ENCODE measurements at regions not wholly inside any gene's neighbourhood (a gene's known extent, or its start where the extent isn't known, plus 50 kb on each side); places are given as distances from the start of the nearest gene placed in this dataset.

DNA sequence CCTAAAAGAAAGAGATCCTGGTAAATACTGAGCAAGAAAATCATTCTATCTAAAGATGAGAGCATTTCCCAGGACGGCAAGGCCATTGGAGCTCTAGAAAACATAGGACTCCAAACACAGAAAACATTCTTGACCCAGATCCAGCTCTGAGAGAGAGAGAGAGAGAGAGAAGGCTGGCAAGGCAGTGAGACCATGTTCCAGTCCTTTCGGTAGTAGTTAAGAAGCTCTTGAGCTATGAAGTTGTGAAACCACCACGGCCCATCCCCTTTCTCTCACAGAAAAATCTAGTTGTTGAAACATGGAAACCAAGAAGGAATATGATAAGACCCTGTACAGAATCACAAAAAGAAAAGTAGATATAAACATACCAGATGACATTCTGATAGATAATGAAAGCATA, 212.4 kb upstream of the NPSR1 start:
- in situ Hi-C loops (cut with MboI) = no loop called here
- TF ChIP-seq, protein P1, sequence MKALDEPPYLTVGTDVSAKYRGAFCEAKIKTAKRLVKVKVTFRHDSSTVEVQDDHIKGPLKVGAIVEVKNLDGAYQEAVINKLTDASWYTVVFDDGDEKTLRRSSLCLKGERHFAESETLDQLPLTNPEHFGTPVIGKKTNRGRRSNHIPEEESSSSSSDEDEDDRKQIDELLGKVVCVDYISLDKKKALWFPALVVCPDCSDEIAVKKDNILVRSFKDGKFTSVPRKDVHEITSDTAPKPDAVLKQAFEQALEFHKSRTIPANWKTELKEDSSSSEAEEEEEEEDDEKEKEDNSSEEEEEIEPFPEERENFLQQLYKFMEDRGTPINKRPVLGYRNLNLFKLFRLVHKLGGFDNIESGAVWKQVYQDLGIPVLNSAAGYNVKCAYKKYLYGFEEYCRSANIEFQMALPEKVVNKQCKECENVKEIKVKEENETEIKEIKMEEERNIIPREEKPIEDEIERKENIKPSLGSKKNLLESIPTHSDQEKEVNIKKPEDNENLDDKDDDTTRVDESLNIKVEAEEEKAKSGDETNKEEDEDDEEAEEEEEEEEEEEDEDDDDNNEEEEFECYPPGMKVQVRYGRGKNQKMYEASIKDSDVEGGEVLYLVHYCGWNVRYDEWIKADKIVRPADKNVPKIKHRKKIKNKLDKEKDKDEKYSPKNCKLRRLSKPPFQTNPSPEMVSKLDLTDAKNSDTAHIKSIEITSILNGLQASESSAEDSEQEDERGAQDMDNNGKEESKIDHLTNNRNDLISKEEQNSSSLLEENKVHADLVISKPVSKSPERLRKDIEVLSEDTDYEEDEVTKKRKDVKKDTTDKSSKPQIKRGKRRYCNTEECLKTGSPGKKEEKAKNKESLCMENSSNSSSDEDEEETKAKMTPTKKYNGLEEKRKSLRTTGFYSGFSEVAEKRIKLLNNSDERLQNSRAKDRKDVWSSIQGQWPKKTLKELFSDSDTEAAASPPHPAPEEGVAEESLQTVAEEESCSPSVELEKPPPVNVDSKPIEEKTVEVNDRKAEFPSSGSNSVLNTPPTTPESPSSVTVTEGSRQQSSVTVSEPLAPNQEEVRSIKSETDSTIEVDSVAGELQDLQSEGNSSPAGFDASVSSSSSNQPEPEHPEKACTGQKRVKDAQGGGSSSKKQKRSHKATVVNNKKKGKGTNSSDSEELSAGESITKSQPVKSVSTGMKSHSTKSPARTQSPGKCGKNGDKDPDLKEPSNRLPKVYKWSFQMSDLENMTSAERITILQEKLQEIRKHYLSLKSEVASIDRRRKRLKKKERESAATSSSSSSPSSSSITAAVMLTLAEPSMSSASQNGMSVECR (CRISPR knock-in tag; IDR thresholded peaks at IDR 0.05) = no peak
- TF ChIP-seq GABPB2 (CRISPR knock-in tag; conservative IDR thresholded peaks at IDR 0.05) = no peak
- no peak for TF ChIP-seq ZNF79 (CRISPR knock-in tag; IDR thresholded peaks at IDR 0.05; ENCODE audit: low read depth)
- TF ChIP-seq ZNF780A (CRISPR knock-in tag; IDR thresholded peaks at IDR 0.05) = no peak
- TF ChIP-seq SMAD2 (IDR thresholded peaks at IDR 0.05; ENCODE audit: low read depth, low read length) = no peak
- TF ChIP-seq, protein P2, sequence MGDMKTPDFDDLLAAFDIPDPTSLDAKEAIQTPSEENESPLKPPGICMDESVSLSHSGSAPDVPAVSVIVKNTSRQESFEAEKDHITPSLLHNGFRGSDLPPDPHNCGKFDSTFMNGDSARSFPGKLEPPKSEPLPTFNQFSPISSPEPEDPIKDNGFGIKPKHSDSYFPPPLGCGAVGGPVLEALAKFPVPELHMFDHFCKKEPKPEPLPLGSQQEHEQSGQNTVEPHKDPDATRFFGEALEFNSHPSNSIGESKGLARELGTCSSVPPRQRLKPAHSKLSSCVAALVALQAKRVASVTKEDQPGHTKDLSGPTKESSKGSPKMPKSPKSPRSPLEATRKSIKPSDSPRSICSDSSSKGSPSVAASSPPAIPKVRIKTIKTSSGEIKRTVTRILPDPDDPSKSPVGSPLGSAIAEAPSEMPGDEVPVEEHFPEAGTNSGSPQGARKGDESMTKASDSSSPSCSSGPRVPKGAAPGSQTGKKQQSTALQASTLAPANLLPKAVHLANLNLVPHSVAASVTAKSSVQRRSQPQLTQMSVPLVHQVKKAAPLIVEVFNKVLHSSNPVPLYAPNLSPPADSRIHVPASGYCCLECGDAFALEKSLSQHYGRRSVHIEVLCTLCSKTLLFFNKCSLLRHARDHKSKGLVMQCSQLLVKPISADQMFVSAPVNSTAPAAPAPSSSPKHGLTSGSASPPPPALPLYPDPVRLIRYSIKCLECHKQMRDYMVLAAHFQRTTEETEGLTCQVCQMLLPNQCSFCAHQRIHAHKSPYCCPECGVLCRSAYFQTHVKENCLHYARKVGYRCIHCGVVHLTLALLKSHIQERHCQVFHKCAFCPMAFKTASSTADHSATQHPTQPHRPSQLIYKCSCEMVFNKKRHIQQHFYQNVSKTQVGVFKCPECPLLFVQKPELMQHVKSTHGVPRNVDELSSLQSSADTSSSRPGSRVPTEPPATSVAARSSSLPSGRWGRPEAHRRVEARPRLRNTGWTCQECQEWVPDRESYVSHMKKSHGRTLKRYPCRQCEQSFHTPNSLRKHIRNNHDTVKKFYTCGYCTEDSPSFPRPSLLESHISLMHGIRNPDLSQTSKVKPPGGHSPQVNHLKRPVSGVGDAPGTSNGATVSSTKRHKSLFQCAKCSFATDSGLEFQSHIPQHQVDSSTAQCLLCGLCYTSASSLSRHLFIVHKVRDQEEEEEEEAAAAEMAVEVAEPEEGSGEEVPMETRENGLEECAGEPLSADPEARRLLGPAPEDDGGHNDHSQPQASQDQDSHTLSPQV (IDR thresholded peaks at IDR 0.05) = no peak
- TF ChIP-seq ARID1B (IDR thresholded peaks at IDR 0.05) = no peak
- no peak for TF ChIP-seq BDP1 (IDR thresholded peaks at IDR 0.05; ENCODE audit: insufficient read depth, insufficient read length)
- no peak for TF ChIP-seq NFIX (CRISPR knock-in tag; IDR thresholded peaks at IDR 0.05; ENCODE audit: low read depth)
- no peak for TF ChIP-seq ZNF165 (CRISPR knock-in tag; IDR thresholded peaks at IDR 0.05; ENCODE audit: borderline replicate concordance)
- no peak for TF ChIP-seq CHD2 (IDR thresholded peaks at IDR 0.05; ENCODE audit: low read depth, low read length)
- TF ChIP-seq, protein P3, sequence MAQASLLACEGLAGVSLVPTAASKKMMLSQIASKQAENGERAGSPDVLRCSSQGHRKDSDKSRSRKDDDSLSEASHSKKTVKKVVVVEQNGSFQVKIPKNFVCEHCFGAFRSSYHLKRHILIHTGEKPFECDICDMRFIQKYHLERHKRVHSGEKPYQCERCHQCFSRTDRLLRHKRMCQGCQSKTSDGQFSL (CRISPR knock-in tag; IDR thresholded peaks at IDR 0.05) = no peak
- TF ChIP-seq, protein P3 (tag; IDR thresholded peaks at IDR 0.05) = no peak

More for the DNA sequence above, 212.4 kb upstream of the NPSR1 start:
- POLR2A ChIA-PET = no interaction called here
- Histone ChIP-seq H2AFZ (ENCODE audit: low read depth, low read length) (no peak overlapping the region), H3K4me3 (no peak overlapping the region), H3K27ac (ENCODE audit: extremely low read depth, low read depth, low read length) (no peak overlapping the region), H4K20me1 (replicated peaks; ENCODE audit: control insufficient read depth, insufficient read depth, low read length) (no peaks in the 10 kb centered on the region), H3K4me1 (replicated peaks in 1 of 2; ENCODE audit: control insufficient read depth in 2 of 2, insufficient read depth in 2 of 2, low read length in 2 of 2) (no peaks in the 10 kb centered on the region), H3K9me1 (ENCODE audit: control insufficient read depth, insufficient read depth, low read length) (no peaks in the 10 kb centered on the region), H3K9me3 (replicated peaks; ENCODE audit: control insufficient read depth, insufficient read depth, low read depth, low read length) (no peaks in the 10 kb centered on the region), H3K4me2 (ENCODE audit: insufficient read depth, low read length) (no peak overlapping the region), H3K27me3 (ENCODE audit: control insufficient read depth in 2 of 2, insufficient read depth in 2 of 2, low read length in 2 of 2) (no peaks in the 10 kb centered on the region), H3K79me2 (ENCODE audit: control insufficient read depth, insufficient read depth, low read length) (no peaks in the 10 kb centered on the region), H3K36me3 (ENCODE audit: control insufficient read depth, insufficient read depth, low read length) (no peaks in the 10 kb centered on the region), H3K9ac (ENCODE audit: insufficient read depth in 1 of 2, low read depth in 2 of 2, low read length in 2 of 2) (no peak overlapping the region)
- DNase-seq (ENCODE audit: extremely low read depth in 1 of 4, low spot score in 3 of 4) = no peak
- CTCF ChIA-PET (ENCODE audit: low intra/inter-chr PET ratio) = no interaction called here
- BruUV-seq (replicated peaks) = no TSS peak
- FAIRE-seq = no peak
- ATAC-seq = no peak
- WGBS (ENCODE audit: insufficient coverage, low coverage, missing lambda C conversion rate) = 0% methylated on average over 3 of the region's 3 CpGs
- intact Hi-C loops (cut with micrococcal nuclease) = no loop called here
